DND-41 (cell line): ENCODE measurements at regions not wholly inside any gene's neighbourhood (a gene's known extent, or its start where the extent isn't known, plus 50 kb on each side); places are given as distances from the start of the nearest gene placed in this dataset.

Experiments used
- ATAC-seq: fragments of 200-7000 bp; cut with Tn5 transposase; 3 replicates; pipeline ENCODE4 v1.9.1; 2021; ENCODE audit warnings: low read depth; ENCODE audit not compliant: insufficient read depth
- DNase-seq: peaks from one replicate; pipeline ENCODE4 v3.0.0-alpha.2; 2020
- H2AFZ ChIP-seq: 2 replicates; pipeline ENCODE4 v1.6.0; 2012; ENCODE audit warnings: low read depth, low read length
- H3K27ac ChIP-seq: 2 replicates; pipeline ENCODE4 v1.5.1; 2012; ENCODE audit warnings: low read length, inconsistent platforms
- H3K27me3 ChIP-seq: fragments of 200-600 bp; sonication (generic); 2 replicates; pipeline ENCODE4 v1.6.0; 2012; ENCODE audit warnings: low read length, mild to moderate bottlenecking, inconsistent platforms; ENCODE audit not compliant: insufficient read depth, poor library complexity
- H3K36me3 ChIP-seq: 2 replicates; pipeline ENCODE4 v1.5.1; 2012; ENCODE audit warnings: low read length, inconsistent platforms; ENCODE audit not compliant: insufficient read depth
- H3K4me1 ChIP-seq: 2 replicates; pipeline ENCODE4 v1.5.1; 2012; ENCODE audit warnings: mild to moderate bottlenecking, low read length; ENCODE audit not compliant: insufficient read depth
- H3K4me2 ChIP-seq: 2 replicates; pipeline ENCODE4 v1.6.0; 2012; ENCODE audit warnings: mild to moderate bottlenecking, moderate library complexity, low read length, inconsistent platforms; ENCODE audit not compliant: insufficient read depth
- H3K4me3 ChIP-seq, 2 experiments: fragments of 200-600 bp in 1 of 2; shearing (Covaris generic) in 1 of 2; 2 replicates each; pipeline ENCODE4 v1.5.1; 2012 to 2016; ENCODE audit warnings: inconsistent platforms in 2 of 2, low read length in 2 of 2, mild to moderate bottlenecking in 2 of 2, low read depth in 1 of 2, moderate library complexity in 1 of 2
- H3K79me2 ChIP-seq: 2 replicates; pipeline ENCODE4 v1.6.0; 2012; ENCODE audit warnings: low read length, inconsistent platforms; ENCODE audit not compliant: insufficient read depth
- H3K9ac ChIP-seq: 2 replicates; pipeline ENCODE4 v1.6.0; 2012; ENCODE audit warnings: low read depth, mild to moderate bottlenecking, inconsistent platforms, low read length, moderate library complexity
- H3K9me3 ChIP-seq: 2 replicates; pipeline ENCODE4 v1.5.1; 2012; ENCODE audit warnings: low read length, moderate library complexity, mild to moderate bottlenecking, inconsistent platforms; ENCODE audit not compliant: insufficient read depth, severe bottlenecking
- H4K20me1 ChIP-seq: 2 replicates; pipeline ENCODE4 v1.6.0; 2012; ENCODE audit warnings: low read length; ENCODE audit not compliant: insufficient read depth
- CTCF ChIP-seq: IDR thresholded peaks from 2 replicates; pipeline ENCODE4 v1.5.1; 2012; ENCODE audit warnings: borderline replicate concordance, low read length, moderate library complexity, mild to moderate bottlenecking; ENCODE audit not compliant: poor library complexity, severe bottlenecking; ENCODE audit errors: extremely low read depth
- EZH2 ChIP-seq: IDR thresholded peaks from 3 replicates; pipeline ENCODE4 v1.6.1; 2012; ENCODE audit warnings: borderline replicate concordance, low read depth, mild to moderate bottlenecking, moderate library complexity, low read length, inconsistent platforms; ENCODE audit not compliant: severe bottlenecking

GRCh38 chr3:159069091-159069490 lies 267.2 kb downstream of the MFSD1 start, which contains the start of gene IQCJ:
IQCJ (plus strand) TSS chr3:159069319.
- no peaks in the 10 kb centered on the region for H3K9me3 ChIP-seq
- H4K20me1 ChIP-seq, result no peaks in the 10 kb centered on the region
- DNase-seq (no peak), ATAC-seq (no peak)
- H3K27me3 ChIP-seq, result no peaks in the 10 kb centered on the region
- no peak within 1 kb of the TSS for H3K4me3 ChIP-seq
- no peak within 1 kb of the TSS for H3K9ac ChIP-seq
- no peak for TF ChIP-seq EZH2
- TF ChIP-seq CTCF, result no peak
- no peak within 1 kb of the TSS for H2AFZ ChIP-seq
- no peaks in the 10 kb centered on the region for H3K79me2 ChIP-seq
- no peak within 1 kb of the TSS for H3K27ac ChIP-seq
- H3K4me2 ChIP-seq, result no peak within 1 kb of the TSS
- H3K4me1 ChIP-seq, result no peaks in the 10 kb centered on the region
- H3K36me3 ChIP-seq, result no peaks in the 10 kb centered on the region

GRCh38 chr3:159069866-159070425 lies 268.1 kb downstream of the MFSD1 start:
- H3K4me2 ChIP-seq, result no peak overlapping the region
- no peaks in the 10 kb centered on the region for H3K79me2 ChIP-seq
- no peak overlapping the region for H3K9ac ChIP-seq
- no peak overlapping the region for H2AFZ ChIP-seq
- H3K36me3 ChIP-seq, result no peaks in the 10 kb centered on the region
- H3K4me1 ChIP-seq, result no peaks in the 10 kb centered on the region
- no peaks in the 10 kb centered on the region for H3K27me3 ChIP-seq
- no peak overlapping the region for H3K4me3 ChIP-seq
- H4K20me1 ChIP-seq, result no peaks in the 10 kb centered on the region
- H3K27ac ChIP-seq, result no peak overlapping the region
- ATAC-seq (no peak), DNase-seq (no peak)
- TF ChIP-seq EZH2 (no peak), CTCF (no peak)
- H3K9me3 ChIP-seq, result no peaks in the 10 kb centered on the region

GRCh38 chr3:159074756-159075701 lies 273.2 kb downstream of the MFSD1 start:
- Histone ChIP-seq H3K4me2 (no peak overlapping the region), H3K36me3 (no peaks in the 10 kb centered on the region), H3K27me3 (no peaks in the 10 kb centered on the region), H3K9ac (no peak overlapping the region), H2AFZ (no peak overlapping the region), H3K9me3 (no peaks in the 10 kb centered on the region), H3K27ac (no peak overlapping the region), H3K79me2 (no peaks in the 10 kb centered on the region), H3K4me3 (no peak overlapping the region), H3K4me1 (no peaks in the 10 kb centered on the region), H4K20me1 (no peaks in the 10 kb centered on the region)
- TF ChIP-seq CTCF (no peak), EZH2 (no peak)
- ATAC-seq (no peak), DNase-seq (no peak)
